ENCODE measurements at regions not wholly inside any gene's neighbourhood (a gene's known extent, or its start where the extent isn't known, plus 50 kb on each side); places are given as distances from the start of the nearest gene placed in this dataset.

GRCh38 chr5:108629779-108630528, 117.7 kb upstream of the FER start:
- TF ChIP-seq, protein P1, sequence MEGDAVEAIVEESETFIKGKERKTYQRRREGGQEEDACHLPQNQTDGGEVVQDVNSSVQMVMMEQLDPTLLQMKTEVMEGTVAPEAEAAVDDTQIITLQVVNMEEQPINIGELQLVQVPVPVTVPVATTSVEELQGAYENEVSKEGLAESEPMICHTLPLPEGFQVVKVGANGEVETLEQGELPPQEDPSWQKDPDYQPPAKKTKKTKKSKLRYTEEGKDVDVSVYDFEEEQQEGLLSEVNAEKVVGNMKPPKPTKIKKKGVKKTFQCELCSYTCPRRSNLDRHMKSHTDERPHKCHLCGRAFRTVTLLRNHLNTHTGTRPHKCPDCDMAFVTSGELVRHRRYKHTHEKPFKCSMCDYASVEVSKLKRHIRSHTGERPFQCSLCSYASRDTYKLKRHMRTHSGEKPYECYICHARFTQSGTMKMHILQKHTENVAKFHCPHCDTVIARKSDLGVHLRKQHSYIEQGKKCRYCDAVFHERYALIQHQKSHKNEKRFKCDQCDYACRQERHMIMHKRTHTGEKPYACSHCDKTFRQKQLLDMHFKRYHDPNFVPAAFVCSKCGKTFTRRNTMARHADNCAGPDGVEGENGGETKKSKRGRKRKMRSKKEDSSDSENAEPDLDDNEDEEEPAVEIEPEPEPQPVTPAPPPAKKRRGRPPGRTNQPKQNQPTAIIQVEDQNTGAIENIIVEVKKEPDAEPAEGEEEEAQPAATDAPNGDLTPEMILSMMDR (conservative IDR thresholded peaks at IDR 0.05; ENCODE audit: low read length) = no peak
- TF ChIP-seq EZH2phosphoT487 (IDR thresholded peaks at IDR 0.05; ENCODE audit: borderline replicate concordance) = no peak

Data from Loucy (cell line).